ENCODE measurements at regions not wholly inside any gene's neighbourhood (a gene's known extent, or its start where the extent isn't known, plus 50 kb on each side); places are given as distances from the start of the nearest gene placed in this dataset.

DNA sequence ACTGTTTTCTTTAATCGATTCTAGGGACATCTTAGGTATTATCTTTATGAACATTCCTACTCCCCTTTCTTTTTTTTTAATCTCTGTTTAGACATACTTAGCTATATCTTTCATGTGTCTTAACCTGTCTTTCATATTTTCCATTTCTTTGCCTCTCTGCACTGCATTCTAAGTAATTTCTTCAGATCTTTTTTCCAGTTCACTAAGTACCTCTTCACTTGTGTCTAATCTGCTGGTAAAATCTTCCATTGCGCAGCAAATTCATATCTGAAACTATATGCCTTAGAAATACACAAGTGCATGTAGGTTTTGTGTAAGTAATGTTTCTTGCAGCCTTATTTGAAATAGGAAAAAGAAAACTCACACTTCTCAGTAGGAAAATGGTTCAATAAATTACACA, 165.4 kb upstream of the BTBD3 start:
- H3K4me3 Mint-ChIP-seq (ENCODE audit: unreplicated experiment) = no peak overlapping the region
- H3K4me1 Mint-ChIP-seq (ENCODE audit: low read depth) = peaks cover 14% of the 10 kb centered on the region
- H3K9me3 Mint-ChIP-seq (ENCODE audit: low read depth) = peaks cover 7% of the 10 kb centered on the region
- no peaks in the 10 kb centered on the region for H3K36me3 Mint-ChIP-seq (ENCODE audit: low read depth)
- H3K27ac Mint-ChIP-seq (ENCODE audit: unreplicated experiment) = no peak overlapping the region
- TF ChIP-seq, protein P1, sequence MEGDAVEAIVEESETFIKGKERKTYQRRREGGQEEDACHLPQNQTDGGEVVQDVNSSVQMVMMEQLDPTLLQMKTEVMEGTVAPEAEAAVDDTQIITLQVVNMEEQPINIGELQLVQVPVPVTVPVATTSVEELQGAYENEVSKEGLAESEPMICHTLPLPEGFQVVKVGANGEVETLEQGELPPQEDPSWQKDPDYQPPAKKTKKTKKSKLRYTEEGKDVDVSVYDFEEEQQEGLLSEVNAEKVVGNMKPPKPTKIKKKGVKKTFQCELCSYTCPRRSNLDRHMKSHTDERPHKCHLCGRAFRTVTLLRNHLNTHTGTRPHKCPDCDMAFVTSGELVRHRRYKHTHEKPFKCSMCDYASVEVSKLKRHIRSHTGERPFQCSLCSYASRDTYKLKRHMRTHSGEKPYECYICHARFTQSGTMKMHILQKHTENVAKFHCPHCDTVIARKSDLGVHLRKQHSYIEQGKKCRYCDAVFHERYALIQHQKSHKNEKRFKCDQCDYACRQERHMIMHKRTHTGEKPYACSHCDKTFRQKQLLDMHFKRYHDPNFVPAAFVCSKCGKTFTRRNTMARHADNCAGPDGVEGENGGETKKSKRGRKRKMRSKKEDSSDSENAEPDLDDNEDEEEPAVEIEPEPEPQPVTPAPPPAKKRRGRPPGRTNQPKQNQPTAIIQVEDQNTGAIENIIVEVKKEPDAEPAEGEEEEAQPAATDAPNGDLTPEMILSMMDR (IDR thresholded peaks at IDR 0.05) = no peak
- DNase-seq (ENCODE audit: low spot score) = no peak
- no peaks in the 10 kb centered on the region for H3K27me3 Mint-ChIP-seq (ENCODE audit: low read depth)

DNA sequence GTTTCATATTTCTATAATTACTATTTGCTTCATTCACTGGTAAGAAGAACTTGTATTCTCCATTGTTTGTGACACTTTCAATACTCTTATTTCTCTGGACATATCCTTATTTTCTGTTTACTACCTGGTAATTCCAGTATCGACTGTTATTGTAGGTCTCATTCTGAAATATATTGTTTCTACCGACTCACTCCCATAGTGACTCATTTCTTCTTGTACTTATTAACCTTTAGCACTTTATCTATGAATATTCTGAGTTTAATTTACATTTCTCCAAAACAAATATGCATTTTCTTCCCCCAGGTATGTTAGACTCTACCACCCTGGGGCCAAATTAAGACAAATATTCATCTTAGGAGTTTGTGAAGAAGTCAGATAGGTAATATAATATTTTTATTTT, 164.5 kb upstream of the BTBD3 start:
- no peak overlapping the region for H3K4me3 Mint-ChIP-seq (ENCODE audit: unreplicated experiment)
- TF ChIP-seq, protein P1 (IDR thresholded peaks at IDR 0.05) = no peak
- H3K9me3 Mint-ChIP-seq (ENCODE audit: low read depth) = peaks cover 7% of the 10 kb centered on the region
- no peak for DNase-seq (ENCODE audit: low spot score)
- no peaks in the 10 kb centered on the region for H3K27me3 Mint-ChIP-seq (ENCODE audit: low read depth)
- H3K27ac Mint-ChIP-seq (ENCODE audit: unreplicated experiment) = no peak overlapping the region
- peaks cover 1% of the 10 kb centered on the region for H3K36me3 Mint-ChIP-seq (ENCODE audit: low read depth)
- peaks cover 14% of the 10 kb centered on the region for H3K4me1 Mint-ChIP-seq (ENCODE audit: low read depth)

DNA sequence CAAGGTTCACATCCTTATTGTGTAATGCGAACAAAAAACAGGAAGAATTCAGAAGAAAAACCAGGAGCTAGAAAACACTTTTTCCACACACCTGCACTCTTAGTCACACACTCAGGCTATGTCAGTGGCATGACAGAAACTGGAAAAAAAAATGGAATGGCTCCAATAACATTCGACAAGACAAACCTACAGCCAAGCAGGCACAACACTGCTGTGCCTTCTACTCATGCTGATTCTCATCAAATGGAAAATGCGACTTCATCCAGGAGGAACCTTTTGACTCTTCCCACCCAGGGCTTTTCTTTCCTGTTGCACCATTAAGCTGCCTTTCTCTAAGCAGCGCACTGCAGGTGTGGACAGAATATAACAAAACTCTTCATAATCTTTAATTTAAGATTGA, 163.2 kb upstream of the BTBD3 start:
- no peak overlapping the region for H3K27ac Mint-ChIP-seq (ENCODE audit: unreplicated experiment)
- no peak overlapping the region for H3K4me3 Mint-ChIP-seq (ENCODE audit: unreplicated experiment)
- DNase-seq (ENCODE audit: low spot score) = no peak
- peaks cover 7% of the 10 kb centered on the region for H3K9me3 Mint-ChIP-seq (ENCODE audit: low read depth)
- H3K36me3 Mint-ChIP-seq (ENCODE audit: low read depth) = peaks cover 1% of the 10 kb centered on the region
- TF ChIP-seq, protein P1 (IDR thresholded peaks at IDR 0.05) = no peak
- H3K27me3 Mint-ChIP-seq (ENCODE audit: low read depth) = no peaks in the 10 kb centered on the region
- H3K4me1 Mint-ChIP-seq (ENCODE audit: low read depth) = peaks cover 14% of the 10 kb centered on the region

DNA sequence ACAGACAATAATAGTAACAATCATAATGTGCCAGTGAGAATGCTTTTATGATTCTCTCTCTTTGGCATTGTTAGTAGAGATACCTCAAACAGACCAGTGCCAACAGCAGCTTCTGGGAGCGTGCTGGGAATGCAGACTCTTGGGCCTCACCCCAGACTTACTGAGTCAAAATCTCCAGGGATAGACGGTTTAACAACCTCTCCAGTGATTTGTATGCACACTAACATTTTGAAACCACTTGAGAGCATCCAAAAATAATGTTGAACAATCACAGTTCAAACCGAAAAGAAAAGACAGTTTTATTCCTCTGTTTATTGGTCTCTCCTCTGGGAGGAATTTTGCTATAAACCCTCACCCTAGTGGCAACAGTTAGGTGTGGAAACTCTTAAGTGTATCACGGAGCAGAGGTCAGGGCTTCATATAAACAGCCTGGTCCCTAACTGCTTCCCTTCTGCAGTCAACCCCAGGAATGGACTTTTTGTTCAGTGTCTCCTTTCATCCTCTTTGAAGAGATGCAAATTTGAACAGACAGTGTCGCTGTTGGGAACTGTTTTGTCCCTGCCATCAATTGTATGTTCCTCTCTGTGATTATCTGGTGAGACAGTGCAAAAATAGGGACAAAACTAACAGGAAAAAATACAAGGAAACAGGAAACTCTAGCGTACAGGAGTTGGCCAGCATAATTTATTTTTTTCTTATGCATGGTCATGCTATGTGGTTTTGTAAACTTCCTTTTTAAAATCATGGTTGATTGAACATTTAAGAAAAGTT, 162.4 kb upstream of the BTBD3 start:
- Mint-ChIP-seq H3K27me3 (ENCODE audit: low read depth) (no peaks in the 10 kb centered on the region), H3K27ac (ENCODE audit: unreplicated experiment) (peak overlapping the region; percentile 42), H3K9me3 (ENCODE audit: low read depth) (peaks cover 7% of the 10 kb centered on the region), H3K4me3 (ENCODE audit: unreplicated experiment) (no peak overlapping the region), H3K4me1 (ENCODE audit: low read depth) (peaks cover 14% of the 10 kb centered on the region), H3K36me3 (ENCODE audit: low read depth) (peaks cover 1% of the 10 kb centered on the region)
- TF ChIP-seq, protein P1 (IDR thresholded peaks at IDR 0.05) = peak; percentile 53
- DNase-seq (ENCODE audit: low spot score) = no peak

DNA sequence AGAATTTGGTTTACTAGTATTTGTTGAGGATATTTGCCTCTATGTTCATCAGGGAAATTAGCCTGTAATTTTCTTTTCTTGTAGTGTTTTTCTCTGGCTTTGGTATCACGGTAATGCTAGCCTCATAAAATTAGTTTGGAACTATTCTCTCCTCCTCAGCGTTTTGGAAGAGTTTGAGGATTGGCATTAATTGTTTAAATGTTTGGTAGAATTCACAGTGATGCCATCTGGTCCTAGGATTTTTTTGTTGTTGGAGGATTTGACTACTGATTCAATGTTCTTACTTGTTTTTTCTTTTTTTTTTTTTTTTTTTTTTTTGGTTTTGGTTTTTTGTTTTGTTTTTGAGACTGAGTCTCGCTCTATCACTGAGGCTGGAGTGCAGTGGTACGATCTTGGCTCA, 156.2 kb upstream of the BTBD3 start:
- Mint-ChIP-seq H3K4me1 (ENCODE audit: low read depth) (no peaks in the 10 kb centered on the region), H3K36me3 (ENCODE audit: low read depth) (peaks cover 1% of the 10 kb centered on the region), H3K4me3 (ENCODE audit: unreplicated experiment) (no peak overlapping the region), H3K27ac (ENCODE audit: unreplicated experiment) (no peak overlapping the region), H3K27me3 (ENCODE audit: low read depth) (no peaks in the 10 kb centered on the region), H3K9me3 (ENCODE audit: low read depth) (peaks cover 2% of the 10 kb centered on the region)
- no peak for DNase-seq (ENCODE audit: low spot score)
- TF ChIP-seq, protein P1 (IDR thresholded peaks at IDR 0.05) = no peak
